Trophoblast cell (in vitro differentiated cells and primary cell): ENCODE measurements at regions not wholly inside any gene's neighbourhood (a gene's known extent, or its start where the extent isn't known, plus 50 kb on each side); places are given as distances from the start of the nearest gene placed in this dataset.
A peak's percentile ranks its signal among the peaks of the same experiment; 100 is the strongest.

Experiments used
- DNase-seq, 2 donors: peaks; one replicate each; pipeline ENCODE4 v3.0.0-alpha.2; 2016
- H2AFZ ChIP-seq: 2 replicates; pipeline ENCODE4 v1.6.1; 2013; ENCODE audit warnings: low read length, moderate library complexity, mild to moderate bottlenecking; ENCODE audit not compliant: insufficient read depth, poor library complexity
- H2AK5ac ChIP-seq: 2 replicates; pipeline ENCODE4 v1.6.1; 2013; ENCODE audit warnings: mild to moderate bottlenecking, low read length
- H2BK120ac ChIP-seq: 2 replicates; pipeline ENCODE4 v1.6.1; 2013; ENCODE audit warnings: low read length, mild to moderate bottlenecking, moderate library complexity; ENCODE audit not compliant: insufficient read depth, poor library complexity
- H2BK12ac ChIP-seq: 2 replicates; pipeline ENCODE4 v1.6.1; 2013; ENCODE audit warnings: mild to moderate bottlenecking, low read length, moderate library complexity
- H2BK5ac ChIP-seq: 2 replicates; pipeline ENCODE4 v1.6.1; 2013; ENCODE audit warnings: low read length, low read depth, moderate library complexity, mild to moderate bottlenecking; ENCODE audit not compliant: poor library complexity
- H3K14ac ChIP-seq: 2 replicates; pipeline ENCODE4 v1.6.1; 2013; ENCODE audit warnings: mild to moderate bottlenecking, low read length
- H3K18ac ChIP-seq: 2 replicates; pipeline ENCODE4 v1.6.1; 2013; ENCODE audit warnings: mild to moderate bottlenecking, low read length
- H3K23ac ChIP-seq: 2 replicates; pipeline ENCODE4 v1.6.1; 2013; ENCODE audit warnings: low read length
- H3K27ac ChIP-seq: 2 replicates; pipeline ENCODE4 v1.5.1; 2013; ENCODE audit warnings: low read depth, mild to moderate bottlenecking, inconsistent platforms, low read length, moderate library complexity
- H3K27me3 ChIP-seq: 2 replicates; pipeline ENCODE4 v1.6.1; 2013; ENCODE audit warnings: inconsistent platforms, mild to moderate bottlenecking, low read length, moderate library complexity; ENCODE audit not compliant: insufficient read depth
- H3K36me3 ChIP-seq, 2 experiments: 1 replicate in 1 of 2; 2 replicates in 1 of 2; pipeline ENCODE4 v1.6.1; 2013; ENCODE audit warnings: low read length in 2 of 2, mild to moderate bottlenecking in 2 of 2, moderate library complexity in 1 of 2; ENCODE audit not compliant: insufficient read depth in 2 of 2, control insufficient read depth in 1 of 2
- H3K4ac ChIP-seq: 2 replicates; pipeline ENCODE4 v1.6.1; 2013; ENCODE audit warnings: low read depth, mild to moderate bottlenecking, low read length, moderate library complexity
- H3K4me1 ChIP-seq, 2 experiments: 1 replicate in 1 of 2; 2 replicates in 1 of 2; pipeline ENCODE4 v1.6.1; 2013; ENCODE audit warnings: low read length in 2 of 2, mild to moderate bottlenecking in 2 of 2, moderate library complexity in 1 of 2; ENCODE audit not compliant: insufficient read depth in 2 of 2, control insufficient read depth in 1 of 2
- H3K4me2 ChIP-seq: 2 replicates; pipeline ENCODE4 v1.6.1; 2013; ENCODE audit warnings: inconsistent platforms, mild to moderate bottlenecking, low read length, moderate library complexity
- H3K4me3 ChIP-seq: 2 replicates; pipeline ENCODE4 v1.5.1; 2013; ENCODE audit warnings: mild to moderate bottlenecking, low read depth, low read length, inconsistent platforms
- H3K79me1 ChIP-seq: one replicate; pipeline ENCODE4 v1.6.1; 2013; ENCODE audit warnings: low read length
- H3K79me2 ChIP-seq: 2 replicates; pipeline ENCODE4 v1.6.1; 2013; ENCODE audit warnings: low read length, mild to moderate bottlenecking; ENCODE audit not compliant: control insufficient read depth, insufficient read depth, poor library complexity
- H3K9ac ChIP-seq: 2 replicates; pipeline ENCODE4 v1.6.1; 2013; ENCODE audit warnings: mild to moderate bottlenecking, low read length
- H3K9me3 ChIP-seq: 2 replicates; pipeline ENCODE4 v1.6.1; 2013; ENCODE audit warnings: low read depth, mild to moderate bottlenecking, control low read depth, inconsistent platforms, low read length; ENCODE audit not compliant: insufficient read depth
- H4K12ac ChIP-seq: 2 replicates; pipeline ENCODE4 v1.6.1; 2013; ENCODE audit warnings: low read depth, mild to moderate bottlenecking, low read length, moderate library complexity
- H4K8ac ChIP-seq: 2 replicates; pipeline ENCODE4 v1.6.1; 2013; ENCODE audit warnings: low read depth, mild to moderate bottlenecking, low read length, moderate library complexity
- H4K91ac ChIP-seq: one replicate; pipeline ENCODE4 v1.6.1; 2013; ENCODE audit warnings: low read depth, mild to moderate bottlenecking, low read length, moderate library complexity
- WGBS: extraction: QIAGEN DNeasy Blood & Tissue Kit; methylation state at CpG from one replicate; pipeline ENCODE4 v1.1.7; 2013; ENCODE audit warnings: missing lambda C conversion rate; ENCODE audit not compliant: insufficient read length, insufficient coverage; ENCODE audit errors: extremely low coverage; 5-methylcytosine and 5-hydroxymethylcytosine counted together

DNA sequence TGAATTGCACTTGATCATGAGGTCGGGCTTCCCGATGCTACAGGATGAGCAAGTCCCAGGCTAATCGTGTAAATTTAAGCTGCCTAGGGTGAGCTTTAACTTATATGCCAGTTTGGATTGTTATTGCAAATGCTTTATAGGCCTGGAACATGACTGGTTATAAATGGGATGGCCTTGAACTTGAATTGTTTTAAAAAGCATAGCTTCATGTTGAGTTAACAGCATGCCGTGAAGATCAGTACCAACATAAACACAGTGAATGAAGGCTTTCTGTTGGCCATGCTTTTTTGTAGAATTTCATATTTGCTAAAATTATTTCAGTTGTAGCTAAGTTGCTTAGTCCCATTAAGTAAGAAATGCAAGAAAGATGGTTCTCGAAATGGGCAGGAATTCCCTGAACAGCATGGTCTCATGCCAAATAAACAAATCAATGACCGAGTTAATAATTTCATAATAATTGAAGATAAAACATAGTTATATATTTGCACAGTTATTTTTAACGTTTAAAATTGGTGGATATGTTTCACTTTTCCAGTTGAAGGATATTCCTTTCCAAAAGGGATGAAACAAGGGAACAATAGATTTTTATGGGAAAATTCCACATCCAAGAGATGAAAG, 76.6 kb upstream of the ARID1B start:
- Histone ChIP-seq H3K79me1 (no peaks in the 10 kb centered on the region), H3K27ac (no peak overlapping the region), H4K91ac (no peak overlapping the region), H2BK5ac (no peak overlapping the region), H2AK5ac (no peak overlapping the region), H3K4me2 (no peak overlapping the region), H3K4ac (no peak overlapping the region), H3K18ac (no peak overlapping the region), H4K12ac (no peak overlapping the region), H3K36me3 (no peaks in the 10 kb centered on the region), H3K27me3 (no peaks in the 10 kb centered on the region), H4K8ac (no peak overlapping the region), H3K9ac (no peak overlapping the region), H3K4me3 (no peak overlapping the region), H2BK120ac (no peak overlapping the region), H2AFZ (no peak overlapping the region), H3K4me1 (peaks cover 3 to 6% of the 10 kb centered on the region in 2 experiments), H3K9me3 (no peaks in the 10 kb centered on the region), H2BK12ac (no peak overlapping the region), H3K23ac (no peak overlapping the region), H3K14ac (no peak overlapping the region), H3K79me2 (no peaks in the 10 kb centered on the region)
- no peak for DNase-seq
- no CpG with 5 or more reads among the region's 7 CpGs for WGBS

DNA sequence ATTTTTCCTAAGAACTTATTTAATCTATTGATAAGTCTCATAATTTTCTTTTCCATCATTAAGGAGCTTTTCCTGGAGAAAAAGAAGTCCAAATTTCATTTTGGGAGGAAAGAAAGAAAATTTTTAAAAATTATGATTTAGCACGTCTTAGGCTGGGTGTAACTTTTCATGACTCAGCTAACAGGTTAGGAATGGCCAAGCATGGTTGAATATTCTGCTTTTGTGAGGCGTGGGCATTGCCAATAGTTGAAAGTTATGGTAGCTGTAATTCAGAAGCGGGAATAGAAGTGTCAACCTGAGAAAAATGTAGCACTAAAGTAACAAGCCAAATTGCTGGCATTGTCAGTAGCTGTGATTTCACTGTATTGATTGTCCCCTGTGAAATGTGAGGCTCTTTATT, 77.2 kb upstream of the ARID1B start:
- Histone ChIP-seq H3K27ac (no peak overlapping the region), H3K23ac (no peak overlapping the region), H3K4me1 (peaks cover 3 to 9% of the 10 kb centered on the region in 2 experiments), H4K12ac (no peak overlapping the region), H3K36me3 (no peaks in the 10 kb centered on the region), H3K27me3 (no peaks in the 10 kb centered on the region), H3K79me2 (no peaks in the 10 kb centered on the region), H2BK120ac (no peak overlapping the region), H3K4me2 (no peak overlapping the region), H4K8ac (no peak overlapping the region), H4K91ac (no peak overlapping the region), H3K14ac (no peak overlapping the region), H2AFZ (no peak overlapping the region), H3K79me1 (no peaks in the 10 kb centered on the region), H3K4me3 (no peak overlapping the region), H3K9me3 (no peaks in the 10 kb centered on the region), H2BK12ac (no peak overlapping the region), H3K9ac (no peak overlapping the region), H3K4ac (no peak overlapping the region), H2BK5ac (no peak overlapping the region), H2AK5ac (no peak overlapping the region), H3K18ac (no peak overlapping the region)
- DNase-seq = no peak
- no CpG with 5 or more reads among the region's 3 CpGs for WGBS

DNA sequence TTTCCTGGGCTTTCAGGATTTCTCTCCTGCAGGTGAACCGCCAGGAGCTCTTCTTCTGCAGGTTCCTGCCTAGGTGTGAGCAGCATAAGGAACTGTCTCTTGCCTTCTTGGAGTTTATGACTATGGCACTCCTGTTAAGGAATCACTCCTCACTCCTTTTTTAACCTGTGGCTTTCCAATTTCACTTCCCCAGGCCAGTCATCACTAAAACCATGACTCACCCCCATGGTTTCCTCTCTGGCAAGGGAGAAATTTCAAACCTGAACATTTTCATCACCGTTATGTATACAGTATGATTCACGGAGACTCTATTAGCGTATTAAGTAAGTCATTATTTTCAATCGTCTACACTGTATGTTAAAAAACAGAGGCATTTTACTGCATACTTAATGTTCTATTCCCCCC, 78.2 kb upstream of the ARID1B start:
- no peak overlapping the region for H3K9ac ChIP-seq
- H3K4me2 ChIP-seq = no peak overlapping the region
- H4K8ac ChIP-seq = no peak overlapping the region
- no peak overlapping the region for H2BK5ac ChIP-seq
- H4K12ac ChIP-seq = no peak overlapping the region
- H3K27ac ChIP-seq = no peak overlapping the region
- WGBS = no CpG with 5 or more reads among the region's 5 CpGs
- no peak overlapping the region for H4K91ac ChIP-seq
- peaks cover 3 to 9% of the 10 kb centered on the region in 2 experiments for H3K4me1 ChIP-seq
- H3K79me1 ChIP-seq = no peaks in the 10 kb centered on the region
- no peak overlapping the region for H2AK5ac ChIP-seq
- DNase-seq = peak in 1 of 2 donors; percentile 11
- H2BK12ac ChIP-seq = no peak overlapping the region
- no peak overlapping the region for H3K14ac ChIP-seq
- H3K23ac ChIP-seq = no peak overlapping the region
- H3K4ac ChIP-seq = no peak overlapping the region
- no peaks in the 10 kb centered on the region for H3K27me3 ChIP-seq
- H3K9me3 ChIP-seq = no peaks in the 10 kb centered on the region
- H3K36me3 ChIP-seq = no peaks in the 10 kb centered on the region
- H2AFZ ChIP-seq = no peak overlapping the region
- no peaks in the 10 kb centered on the region for H3K79me2 ChIP-seq
- no peak overlapping the region for H3K18ac ChIP-seq
- H2BK120ac ChIP-seq = no peak overlapping the region
- no peak overlapping the region for H3K4me3 ChIP-seq

DNA sequence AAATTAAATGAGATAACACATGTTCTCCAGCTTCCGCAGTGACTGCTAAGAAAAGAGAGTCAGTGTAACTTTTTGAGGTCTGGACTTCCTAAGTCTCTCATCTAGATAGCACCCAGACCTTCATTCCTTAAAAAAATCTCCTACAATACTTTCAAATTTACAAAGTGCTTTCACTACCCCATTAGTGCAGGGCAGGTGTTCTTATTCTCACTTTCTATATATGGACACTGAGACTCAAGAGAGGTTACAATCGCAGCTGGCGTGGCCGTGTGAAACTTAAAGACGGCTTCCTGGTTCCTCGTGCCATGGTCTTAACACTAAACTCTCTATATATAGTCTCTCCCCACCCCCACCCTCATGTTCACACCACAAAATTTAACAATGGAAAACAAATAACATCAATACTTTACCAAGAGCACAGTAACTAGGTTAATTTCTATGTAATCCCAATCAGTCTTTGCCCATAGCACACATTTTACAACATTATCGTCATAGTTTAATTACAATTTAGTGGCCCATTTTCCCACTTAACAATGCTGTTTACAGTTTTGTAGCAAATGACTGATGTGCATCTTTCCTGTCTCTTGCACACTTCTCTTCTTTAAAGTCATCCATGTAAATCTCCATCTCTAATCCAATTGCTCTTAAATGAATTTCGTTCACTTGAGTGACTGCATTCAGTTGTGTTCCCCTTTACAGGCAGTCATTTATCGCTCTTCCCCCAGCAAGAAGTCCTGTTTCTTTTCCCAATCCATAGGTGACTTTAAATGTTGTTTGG, 78.8 kb upstream of the ARID1B start:
- no peak overlapping the region for H3K23ac ChIP-seq
- H3K27me3 ChIP-seq = no peaks in the 10 kb centered on the region
- H3K36me3 ChIP-seq = no peaks in the 10 kb centered on the region
- H3K79me2 ChIP-seq = no peaks in the 10 kb centered on the region
- H4K8ac ChIP-seq = no peak overlapping the region
- no peak overlapping the region for H3K14ac ChIP-seq
- no peaks in the 10 kb centered on the region for H3K9me3 ChIP-seq
- H4K91ac ChIP-seq = no peak overlapping the region
- no peak overlapping the region for H2BK5ac ChIP-seq
- no peak for DNase-seq
- no peak overlapping the region for H2AFZ ChIP-seq
- no peak overlapping the region for H3K9ac ChIP-seq
- H2AK5ac ChIP-seq = no peak overlapping the region
- no peaks in the 10 kb centered on the region for H3K79me1 ChIP-seq
- no peak overlapping the region for H2BK120ac ChIP-seq
- WGBS = no CpG with 5 or more reads among the region's 9 CpGs
- no peak overlapping the region for H3K4me2 ChIP-seq
- H3K18ac ChIP-seq = no peak overlapping the region
- H3K4me1 ChIP-seq = peaks cover 3 to 9% of the 10 kb centered on the region in 2 experiments
- H3K27ac ChIP-seq = no peak overlapping the region
- H2BK12ac ChIP-seq = no peak overlapping the region
- no peak overlapping the region for H4K12ac ChIP-seq
- H3K4ac ChIP-seq = no peak overlapping the region
- H3K4me3 ChIP-seq = no peak overlapping the region
